HFFc6 (cell line): ENCODE measurements at regions not wholly inside any gene's neighbourhood (a gene's known extent, or its start where the extent isn't known, plus 50 kb on each side); places are given as distances from the start of the nearest gene placed in this dataset.
A peak's percentile ranks its signal among the peaks of the same experiment; 100 is the strongest.

Experiments used
- DNase-seq: peaks from one replicate; pipeline ENCODE4 v3.0.0-alpha.2; 2018
- H3K27ac Mint-ChIP-seq: 2 replicates; pipeline ENCODE4 v1.8.0; 2020; ENCODE audit warnings: mild to moderate bottlenecking, mixed read lengths
- H3K27me3 Mint-ChIP-seq: 2 replicates; pipeline ENCODE4 v1.8.0; 2021; ENCODE audit warnings: mild to moderate bottlenecking, moderate library complexity, mixed read lengths; ENCODE audit not compliant: insufficient read depth
- H3K36me3 Mint-ChIP-seq: 2 replicates; pipeline ENCODE4 v1.8.0; 2021; ENCODE audit warnings: low read depth, mixed read lengths
- H3K4me1 Mint-ChIP-seq: 2 replicates; pipeline ENCODE4 v1.8.0; 2020; ENCODE audit warnings: low read depth, mixed read lengths
- H3K4me3 Mint-ChIP-seq: 2 replicates; pipeline ENCODE4 v1.8.0; 2020; ENCODE audit warnings: mild to moderate bottlenecking, moderate library complexity, mixed read lengths
- H3K9me3 Mint-ChIP-seq: 2 replicates; pipeline ENCODE4 v1.8.0; 2020; ENCODE audit warnings: mild to moderate bottlenecking, mixed read lengths
- CTCF ChIP-seq: fragments of 200-600 bp; sonication (generic); IDR thresholded peaks from 2 replicates; pipeline ENCODE4 v1.5.0; 2021; ENCODE audit warnings: antibody characterized with exemption, mild to moderate bottlenecking

GRCh38 chr10:93215312-93215711 lies 141.6 kb downstream of the CYP26A1 start:
- no peak for DNase-seq
- H3K4me1 Mint-ChIP-seq = peaks cover 13% of the 10 kb centered on the region
- no peak overlapping the region for H3K4me3 Mint-ChIP-seq
- H3K9me3 Mint-ChIP-seq = no peaks in the 10 kb centered on the region
- peaks cover 17% of the 10 kb centered on the region for H3K27me3 Mint-ChIP-seq
- H3K27ac Mint-ChIP-seq = no peak overlapping the region
- TF ChIP-seq CTCF = no peak
- H3K36me3 Mint-ChIP-seq = no peaks in the 10 kb centered on the region

GRCh38 chr10:93216341-93216985 lies 142.8 kb downstream of the CYP26A1 start:
- H3K36me3 Mint-ChIP-seq = no peaks in the 10 kb centered on the region
- H3K4me3 Mint-ChIP-seq = no peak overlapping the region
- H3K27ac Mint-ChIP-seq = no peak overlapping the region
- peaks cover 13% of the 10 kb centered on the region for H3K4me1 Mint-ChIP-seq
- no peaks in the 10 kb centered on the region for H3K9me3 Mint-ChIP-seq
- TF ChIP-seq CTCF = no peak
- no peak for DNase-seq
- peaks cover 15% of the 10 kb centered on the region for H3K27me3 Mint-ChIP-seq

GRCh38 chr10:93218386-93218785 lies 144.7 kb downstream of the CYP26A1 start:
- no peak for DNase-seq
- peaks cover 18% of the 10 kb centered on the region for H3K27me3 Mint-ChIP-seq
- H3K27ac Mint-ChIP-seq = no peak overlapping the region
- no peaks in the 10 kb centered on the region; the same call in 1 of the 2 replicates for H3K36me3 Mint-ChIP-seq
- H3K4me1 Mint-ChIP-seq = peaks cover 13% of the 10 kb centered on the region
- TF ChIP-seq CTCF = no peak
- H3K9me3 Mint-ChIP-seq = no peaks in the 10 kb centered on the region
- no peak overlapping the region for H3K4me3 Mint-ChIP-seq

GRCh38 chr10:93219347-93219746 lies 145.7 kb downstream of the CYP26A1 start:
- Mint-ChIP-seq H3K36me3 (no peaks in the 10 kb centered on the region; the same call in 1 of the 2 replicates), H3K27ac (no peak overlapping the region), H3K4me1 (peaks cover 13% of the 10 kb centered on the region), H3K27me3 (peaks cover 20% of the 10 kb centered on the region), H3K4me3 (no peak overlapping the region), H3K9me3 (no peaks in the 10 kb centered on the region)
- TF ChIP-seq CTCF = no peak
- peak; percentile 45 for DNase-seq

GRCh38 chr10:93220296-93221170 lies 146.8 kb downstream of the CYP26A1 start:
- H3K4me3 Mint-ChIP-seq = no peak overlapping the region
- H3K36me3 Mint-ChIP-seq = no peaks in the 10 kb centered on the region; the same call in 1 of the 2 replicates

More at GRCh38 chr10:93220296-93221170, 146.8 kb downstream of the CYP26A1 start:
- Mint-ChIP-seq H3K9me3 (no peaks in the 10 kb centered on the region), H3K27ac (no peak overlapping the region), H3K4me1 (peaks cover 13% of the 10 kb centered on the region), H3K27me3 (peaks cover 26% of the 10 kb centered on the region)
- no peak for TF ChIP-seq CTCF
- DNase-seq = no peak
